B cell (primary cell): ENCODE measurements at regions not wholly inside any gene's neighbourhood (a gene's known extent, or its start where the extent isn't known, plus 50 kb on each side); places are given as distances from the start of the nearest gene placed in this dataset.

Source experiments
- ATAC-seq: fragments of 200-7000 bp; cut with Tn5 transposase; one replicate; pipeline ENCODE4 v1.10.0; 2021; ENCODE audit warnings: low read depth, mild to moderate bottlenecking, moderate number of reproducible peaks, moderate library complexity
- CTCF ChIA-PET: fragments of 350-600 bp; sonication (Branson Sonifier 250); formaldehyde crosslinking; loops from one replicate; lab custom pipeline; 2021; ENCODE audit warnings: antibody characterized with exemption, inconsistent platforms; lab: Charles Lee
- POLR2A ChIA-PET: fragments of 350-600 bp; sonication (Branson Sonifier 250); formaldehyde crosslinking; loops from one replicate; lab custom pipeline; 2021; ENCODE audit warnings: antibody characterized with exemption; lab: Charles Lee
- DNase-seq: peaks from one replicate; pipeline ENCODE4 v3.0.0; 2013
- H2AFZ ChIP-seq: 2 replicates; pipeline ENCODE4 v1.6.1; 2012; ENCODE audit warnings: mild to moderate bottlenecking, low read depth, low read length; ENCODE audit not compliant: insufficient read depth, poor library complexity, severe bottlenecking
- H3K27ac ChIP-seq, 2 donors: 1 replicate in 1 of 2; 2 replicates in 1 of 2; pipeline ENCODE4 v1.5.1; 2012 to 2013; ENCODE audit warnings: low read length in 2 of 2, mild to moderate bottlenecking in 2 of 2, moderate library complexity in 1 of 2
- H3K27me3 ChIP-seq, 4 experiments: fragments of 200-600 bp in 1 of 4; sonication (generic) in 1 of 4; replicated peaks in 1 of 4; 1 replicate in 2 of 4; 2 replicates in 2 of 4; pipeline versions ENCODE4 v1.6.1 to v1.7.0; 2013 to 2016; ENCODE audit warnings: low read length in 3 of 4, mild to moderate bottlenecking in 2 of 4, mixed read lengths in 1 of 4, moderate library complexity in 1 of 4; ENCODE audit not compliant: insufficient read depth in 4 of 4, control insufficient read depth in 3 of 4; ENCODE audit errors: control extremely low read depth in 1 of 4
- H3K36me3 ChIP-seq, 2 experiments: replicated peaks in 1 of 2; 1 replicate in 1 of 2; 2 replicates in 1 of 2; pipeline versions ENCODE4 v1.6.1 to v1.7.1; 2013; ENCODE audit warnings: low read length in 1 of 2; ENCODE audit not compliant: insufficient read depth in 2 of 2, control insufficient read depth in 1 of 2; ENCODE audit errors: control extremely low read depth in 1 of 2, extremely low read depth in 1 of 2
- H3K4me1 ChIP-seq, 2 donors: fragments of 200-600 bp in 1 of 2; sonication (generic) in 1 of 2; 1 replicate in 1 of 2; 2 replicates in 1 of 2; pipeline versions ENCODE4 v1.5.1 to v1.6.1; 2013 to 2017; ENCODE audit warnings: low read length in 2 of 2; ENCODE audit not compliant: control insufficient read depth in 2 of 2, insufficient read depth in 2 of 2
- H3K4me2 ChIP-seq: replicated peaks from 2 replicates; pipeline ENCODE3; 2012; ENCODE audit warnings: mild to moderate bottlenecking, low read depth, low read length; ENCODE audit not compliant: poor library complexity, severe bottlenecking
- H3K4me3 ChIP-seq, 5 experiments: fragments of 200-600 bp in 1 of 5; sonication (generic) in 1 of 5; 1 replicate in 3 of 5; 2 replicates in 2 of 5; pipeline versions ENCODE4 v1.5.1 to v1.7.0; 2011 to 2016; ENCODE audit warnings: low read length in 4 of 5, mild to moderate bottlenecking in 4 of 5, low read depth in 2 of 5, control low read depth in 1 of 5, moderate library complexity in 1 of 5; ENCODE audit not compliant: insufficient read depth in 1 of 5; ENCODE audit errors: control extremely low read depth in 1 of 5, extremely low read depth in 1 of 5
- H3K79me2 ChIP-seq: fragments of 200-600 bp; sonication (generic); one replicate; pipeline ENCODE4 v1.6.0; 2016; ENCODE audit warnings: low read length; ENCODE audit not compliant: control insufficient read depth, insufficient read depth
- H3K9ac ChIP-seq: fragments of 200-600 bp; sonication (generic); 2 replicates; pipeline ENCODE4 v1.6.1; 2017; ENCODE audit warnings: mild to moderate bottlenecking, low read length, moderate library complexity
- H3K9me3 ChIP-seq, 3 donors: one replicate each; pipeline versions ENCODE4 v1.6.1 to v1.7.1; 2013; ENCODE audit warnings: low read length in 2 of 3; ENCODE audit not compliant: control insufficient read depth in 2 of 3, insufficient read depth in 1 of 3; ENCODE audit errors: control extremely low read depth in 1 of 3
- H4K20me1 ChIP-seq: 2 replicates; pipeline ENCODE4 v1.6.0; 2012; ENCODE audit warnings: mild to moderate bottlenecking, low read length; ENCODE audit not compliant: insufficient read depth, control insufficient read depth, poor library complexity, severe bottlenecking
- H3K27ac Mint-ChIP-seq: one replicate; pipeline ENCODE4 v1.8.0; 2021; ENCODE audit warnings: mixed read lengths
- H3K27me3 Mint-ChIP-seq: one replicate; pipeline ENCODE4 v1.8.0; 2021; ENCODE audit warnings: mixed read lengths
- H3K4me1 Mint-ChIP-seq: one replicate; pipeline ENCODE4 v1.8.0; 2021; ENCODE audit warnings: mixed read lengths
- H3K4me3 Mint-ChIP-seq: one replicate; pipeline ENCODE4 v1.8.0; 2021; ENCODE audit warnings: mixed read lengths
- H3K9me3 Mint-ChIP-seq: one replicate; pipeline ENCODE4 v1.8.0; 2022; ENCODE audit warnings: mixed read lengths; ENCODE audit not compliant: insufficient read depth
- EZH2 ChIP-seq: IDR thresholded peaks from 2 replicates; pipeline ENCODE4 v1.6.1; 2012; ENCODE audit warnings: borderline replicate concordance, low read depth, mild to moderate bottlenecking, moderate library complexity, low read length; ENCODE audit not compliant: insufficient read depth, poor library complexity, severe bottlenecking
- whole genome bisulfite sequencing: methylation state at CpG from one replicate; pipeline ENCODE4 v1.1.5; 2013; ENCODE audit warnings: missing lambda C conversion rate; ENCODE audit not compliant: insufficient coverage; 5-methylcytosine and 5-hydroxymethylcytosine counted together
- intact Hi-C: fragments of 100-400 bp; cut with micrococcal nuclease; formaldehyde crosslinking; loops from one replicate; pipeline ENCODE4 v1.10.0; 2022
- TF ChIP-seq, protein P1 (sequence below): fragments of 200-600 bp; IDR thresholded peaks from one replicate; pipeline ENCODE4 v1.8.0; 2022; ENCODE audit warnings: antibody characterized with exemption, mild to moderate bottlenecking

DNA sequence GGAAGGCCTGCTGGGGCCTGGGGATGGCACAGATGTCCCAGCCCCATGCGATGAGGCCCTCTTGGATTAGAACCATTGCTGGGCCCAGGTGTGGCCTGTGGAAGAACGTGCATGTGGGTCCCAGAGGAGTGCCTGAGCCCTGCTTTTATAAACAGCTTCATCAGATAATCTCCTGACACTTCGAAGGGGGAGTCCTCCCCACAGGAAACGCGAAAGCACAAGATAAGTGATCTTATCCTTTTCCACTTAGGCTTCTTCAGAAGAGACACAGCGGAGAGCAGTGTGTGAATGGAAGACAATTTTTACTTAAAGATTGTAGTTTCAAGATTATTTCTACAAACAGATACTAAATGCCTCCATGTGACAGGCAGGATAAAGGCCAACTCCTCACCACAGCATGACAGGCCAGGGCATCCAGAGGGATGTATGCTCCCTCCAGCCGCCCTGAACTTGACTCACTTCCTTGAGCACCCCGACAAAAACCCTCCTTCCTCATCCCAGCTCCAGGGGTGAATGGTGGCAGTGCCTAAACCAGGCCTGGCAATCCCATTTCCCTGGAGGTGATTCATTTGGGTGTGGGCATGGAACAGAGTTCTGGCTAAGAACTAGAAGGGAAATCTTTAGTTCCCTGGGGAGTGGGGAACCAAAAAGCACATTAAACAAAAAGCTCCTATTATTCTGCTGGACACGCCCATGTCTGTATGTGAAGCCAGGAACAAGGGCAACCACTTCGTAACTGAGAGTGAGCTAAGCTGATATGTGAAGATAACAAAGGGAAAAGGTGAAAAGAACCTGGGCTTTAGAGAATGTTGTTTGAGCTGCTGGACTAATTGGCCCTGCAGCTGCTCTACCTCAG lies 56.2 kb upstream of the TMEM163 start:
- ChIA-PET POLR2A (interaction anchor here (0.6 kb wide), 1 partner anchor 75 kb away, joined by 7 read pairs; no protein-coding TSS in a partner anchor), CTCF (interaction anchor here (1.5 kb wide), 1 partner anchor 56 kb away, joined by 4 read pairs; the partner anchor contains the start of gene TMEM163)
- Mint-ChIP-seq H3K9me3 (no peaks in the 10 kb centered on the region), H3K27me3 (no peaks in the 10 kb centered on the region), H3K27ac (no peak overlapping the region), H3K4me1 (no peaks in the 10 kb centered on the region), H3K4me3 (no peak overlapping the region)
- DNase-seq (no peak), ATAC-seq (no peak)
- H3K4me1 ChIP-seq = no peaks in the 10 kb centered on the region
- no peaks in the 10 kb centered on the region for H3K36me3 ChIP-seq
- TF ChIP-seq EZH2 = no peak
- TF ChIP-seq, protein P1, sequence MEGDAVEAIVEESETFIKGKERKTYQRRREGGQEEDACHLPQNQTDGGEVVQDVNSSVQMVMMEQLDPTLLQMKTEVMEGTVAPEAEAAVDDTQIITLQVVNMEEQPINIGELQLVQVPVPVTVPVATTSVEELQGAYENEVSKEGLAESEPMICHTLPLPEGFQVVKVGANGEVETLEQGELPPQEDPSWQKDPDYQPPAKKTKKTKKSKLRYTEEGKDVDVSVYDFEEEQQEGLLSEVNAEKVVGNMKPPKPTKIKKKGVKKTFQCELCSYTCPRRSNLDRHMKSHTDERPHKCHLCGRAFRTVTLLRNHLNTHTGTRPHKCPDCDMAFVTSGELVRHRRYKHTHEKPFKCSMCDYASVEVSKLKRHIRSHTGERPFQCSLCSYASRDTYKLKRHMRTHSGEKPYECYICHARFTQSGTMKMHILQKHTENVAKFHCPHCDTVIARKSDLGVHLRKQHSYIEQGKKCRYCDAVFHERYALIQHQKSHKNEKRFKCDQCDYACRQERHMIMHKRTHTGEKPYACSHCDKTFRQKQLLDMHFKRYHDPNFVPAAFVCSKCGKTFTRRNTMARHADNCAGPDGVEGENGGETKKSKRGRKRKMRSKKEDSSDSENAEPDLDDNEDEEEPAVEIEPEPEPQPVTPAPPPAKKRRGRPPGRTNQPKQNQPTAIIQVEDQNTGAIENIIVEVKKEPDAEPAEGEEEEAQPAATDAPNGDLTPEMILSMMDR = no peak
- H3K9ac ChIP-seq = no peak overlapping the region
- no peaks in the 10 kb centered on the region for H3K9me3 ChIP-seq
- H3K27me3 ChIP-seq = no peaks in the 10 kb centered on the region
- no peak overlapping the region for H2AFZ ChIP-seq
- no peaks in the 10 kb centered on the region for H4K20me1 ChIP-seq
- H3K4me3 ChIP-seq = no peak overlapping the region
- H3K4me2 ChIP-seq = no peak overlapping the region
- intact Hi-C loops = loop anchor here (5.0 kb wide), 1 partner anchor 58 kb away; the partner anchor contains the start of gene TMEM163
- H3K27ac ChIP-seq = no peak overlapping the region
- 62% methylated on average over 5 of the region's 10 CpGs for WGBS
- no peaks in the 10 kb centered on the region for H3K79me2 ChIP-seq

DNA sequence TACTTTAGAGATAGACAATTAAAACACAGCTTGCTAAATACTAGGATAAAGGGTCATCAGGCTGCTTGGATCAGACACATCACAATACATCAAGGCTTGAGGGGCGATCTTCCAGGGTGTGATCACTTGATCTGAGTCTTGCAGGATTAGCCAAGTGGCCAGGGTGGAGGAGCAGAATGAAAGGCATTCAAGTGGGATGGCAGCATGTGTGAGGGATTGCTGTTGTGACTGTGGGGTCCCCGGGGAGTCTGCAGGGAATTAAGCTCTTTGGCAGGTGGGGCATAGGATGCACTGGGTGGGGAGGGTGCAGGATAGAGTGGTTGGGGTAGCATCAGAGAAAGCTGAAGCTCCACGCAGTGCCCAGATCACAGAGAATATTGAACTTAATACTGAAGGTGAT lies 58.0 kb upstream of the TMEM163 start:
- no peak overlapping the region for H3K4me3 ChIP-seq
- no peaks in the 10 kb centered on the region for H3K36me3 ChIP-seq
- TF ChIP-seq, protein P1 = no peak
- TF ChIP-seq EZH2 = no peak
- ChIA-PET POLR2A (no interaction called here), CTCF (interaction anchor here (0.6 to 1.5 kb wide), 2 partner anchors 57 to 117 kb away, joined by 3 to 4 read pairs; partner anchors contain the start of gene TMEM163)
- intact Hi-C loops = loop anchor here (5.0 kb wide), 1 partner anchor 60 kb away; the partner anchor contains the start of gene TMEM163
- H3K9me3 ChIP-seq = no peaks in the 10 kb centered on the region
- no peaks in the 10 kb centered on the region for H3K27me3 Mint-ChIP-seq
- 96% methylated on average over 2 of the region's 3 CpGs for WGBS
- ATAC-seq (no peak), DNase-seq (no peak)
- no peaks in the 10 kb centered on the region for H3K79me2 ChIP-seq
- no peak overlapping the region for H3K27ac ChIP-seq
- no peak overlapping the region for H3K4me3 Mint-ChIP-seq
- no peaks in the 10 kb centered on the region for H3K27me3 ChIP-seq
- H3K9ac ChIP-seq = no peak overlapping the region
- no peaks in the 10 kb centered on the region for H3K4me1 Mint-ChIP-seq
- no peak overlapping the region for H2AFZ ChIP-seq
- no peaks in the 10 kb centered on the region for H3K9me3 Mint-ChIP-seq
- H3K4me2 ChIP-seq = no peak overlapping the region
- no peaks in the 10 kb centered on the region for H4K20me1 ChIP-seq
- H3K27ac Mint-ChIP-seq = no peak overlapping the region
- H3K4me1 ChIP-seq = no peaks in the 10 kb centered on the region
